ENCODE measurements at regions not wholly inside any gene's neighbourhood (a gene's known extent, or its start where the extent isn't known, plus 50 kb on each side); places are given as distances from the start of the nearest gene placed in this dataset.
"Not testable (repeated sequence)": the region's sequence is repeated elsewhere in the genome, so short reads cannot be mapped to it uniquely, and the experiment has no call there.

- not testable (repeated sequence) for DNase-seq (ENCODE audit: low spot score)
Measured at GRCh38 chr22:16730894-16731293, 94.3 kb downstream of the XKR3 start.

GRCh38 chr22:16727491-16727890 is 97.7 kb downstream of the XKR3 start:
- DNase-seq (ENCODE audit: low spot score): not testable (repeated sequence)

- not testable (repeated sequence) for DNase-seq (ENCODE audit: low spot score)
Measured at GRCh38 chr22:16723241-16723640, 102.0 kb downstream of the XKR3 start.

- peak; percentile 16 for DNase-seq (ENCODE audit: low spot score)
Measured at GRCh38 chr22:16722564-16722963, 102.6 kb downstream of the XKR3 start.

GRCh38 chr22:16721961-16722360 is 103.2 kb downstream of the XKR3 start:
- no peak for DNase-seq (ENCODE audit: low spot score)

GRCh38 chr22:16717699-16718558 is 107.3 kb downstream of the XKR3 start:
- DNase-seq (ENCODE audit: low spot score): no peak

DNA sequence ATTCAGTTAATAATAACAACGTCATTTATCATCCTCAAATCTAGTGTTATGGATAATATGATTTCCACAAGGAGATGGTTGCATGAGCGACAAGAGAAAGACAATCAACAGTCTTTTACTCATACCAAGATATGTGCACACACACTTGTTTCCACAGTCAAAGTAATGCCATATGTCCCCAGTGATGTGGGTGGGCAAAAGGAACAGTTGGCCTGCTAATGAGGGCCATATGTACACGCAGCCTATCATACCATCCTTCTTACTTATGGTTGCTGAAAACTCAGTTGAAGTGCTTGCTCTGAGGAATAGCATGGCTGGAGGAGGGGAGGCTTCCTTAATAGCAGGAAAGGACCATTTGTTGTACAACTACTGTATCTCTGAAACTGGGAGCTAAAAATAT is 110.6 kb downstream of the XKR3 start:
- DNase-seq (ENCODE audit: low spot score): not testable (repeated sequence)

GRCh38 chr22:16702318-16702870 is 109.8 kb upstream of the CCT8L2 start:
- DNase-seq (ENCODE audit: low spot score): not testable (repeated sequence)

- DNase-seq (ENCODE audit: low spot score): not testable (repeated sequence)
Measured at GRCh38 chr22:16700390-16700789, 107.8 kb upstream of the CCT8L2 start.

GRCh38 chr22:16699326-16699725 is 106.7 kb upstream of the CCT8L2 start:
- DNase-seq (ENCODE audit: low spot score): no peak

GRCh38 chr22:16697492-16698044 is 105.0 kb upstream of the CCT8L2 start:
- DNase-seq (ENCODE audit: low spot score): not testable (repeated sequence)

- DNase-seq (ENCODE audit: low spot score): not testable (repeated sequence)
Measured at GRCh38 chr22:16696900-16697299, 104.3 kb upstream of the CCT8L2 start.

GRCh38 chr22:16695261-16695660 is 102.7 kb upstream of the CCT8L2 start:
- DNase-seq (ENCODE audit: low spot score): no peak

- not testable (repeated sequence) for DNase-seq (ENCODE audit: low spot score)
Measured at GRCh38 chr22:16693747-16694146, 101.1 kb upstream of the CCT8L2 start.

DNA sequence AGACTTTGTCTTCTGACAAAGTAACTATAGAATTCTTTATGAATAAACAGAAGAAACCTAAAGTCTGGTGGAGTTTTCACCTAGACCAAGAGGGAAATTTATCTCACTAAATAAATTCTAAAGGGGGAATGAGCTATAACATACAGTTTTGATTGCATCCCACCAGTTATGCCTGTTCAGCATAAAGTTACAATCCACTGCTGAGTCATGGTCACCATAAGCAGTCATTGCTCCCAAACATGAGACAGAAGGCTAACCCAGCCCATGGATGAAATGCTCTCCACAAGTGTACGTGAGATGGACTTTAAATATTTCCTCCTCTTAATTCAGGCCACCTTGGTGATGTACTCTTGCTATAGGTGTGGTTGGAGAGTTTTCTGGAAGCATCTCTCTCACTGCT is 96.7 kb upstream of the CCT8L2 start:
- DNase-seq (ENCODE audit: low spot score): not testable (repeated sequence)

DNA sequence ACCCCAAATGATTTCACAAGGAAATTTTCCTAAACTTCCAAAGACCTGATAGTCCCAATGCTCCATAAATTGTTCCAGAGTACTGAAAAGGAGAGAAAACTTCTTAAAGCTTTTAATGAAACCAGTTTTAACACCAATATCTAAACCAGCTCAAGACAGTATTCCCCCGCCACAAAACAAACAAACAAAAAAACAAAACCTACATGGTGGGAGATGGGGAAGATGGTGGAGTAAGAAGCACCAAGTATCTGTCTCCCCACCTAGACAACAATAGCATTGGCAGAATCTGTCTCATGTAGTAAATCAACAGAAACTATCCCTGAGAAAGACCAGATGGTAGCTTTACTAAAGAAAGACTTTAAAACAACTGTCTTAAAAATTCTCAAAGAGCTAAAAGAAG is 88.7 kb upstream of the CCT8L2 start:
- DNase-seq (ENCODE audit: low spot score): not testable (repeated sequence)

- not testable (repeated sequence) for DNase-seq (ENCODE audit: low spot score)
Measured at GRCh38 chr22:16680209-16680899, 87.7 kb upstream of the CCT8L2 start.

DNA sequence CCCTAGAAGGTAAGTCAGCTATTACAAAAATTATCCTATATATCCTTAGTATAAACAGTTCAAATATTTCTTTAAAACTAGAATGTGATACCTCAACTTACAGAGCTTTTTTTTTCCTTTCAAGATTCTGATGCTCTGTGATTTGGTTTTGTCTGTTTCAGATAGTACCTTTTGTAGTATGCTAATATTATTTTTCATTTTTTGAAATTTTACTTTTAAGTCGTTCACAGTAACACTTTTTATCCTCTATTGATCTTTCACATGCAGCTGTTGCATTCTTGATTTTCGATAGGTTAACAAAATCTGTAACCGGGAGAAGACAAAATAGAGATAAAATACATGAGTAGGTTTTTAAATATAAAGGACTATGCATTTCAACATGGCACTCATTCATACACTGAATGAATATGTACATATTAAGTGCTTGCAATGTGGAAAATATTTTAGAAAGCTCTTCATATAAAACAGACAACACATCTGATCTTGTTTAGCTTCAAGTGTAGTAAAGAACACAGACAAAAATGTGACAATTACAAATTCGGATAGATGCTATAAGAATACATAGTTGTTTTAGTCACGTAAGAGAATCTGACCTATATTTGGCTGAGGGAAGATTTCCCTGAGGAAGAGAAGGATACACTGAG is 86.7 kb upstream of the CCT8L2 start:
- not testable (repeated sequence) for DNase-seq (ENCODE audit: low spot score)

- DNase-seq (ENCODE audit: low spot score): not testable (repeated sequence)
Measured at GRCh38 chr22:16673433-16673832, 80.8 kb upstream of the CCT8L2 start.

DNA sequence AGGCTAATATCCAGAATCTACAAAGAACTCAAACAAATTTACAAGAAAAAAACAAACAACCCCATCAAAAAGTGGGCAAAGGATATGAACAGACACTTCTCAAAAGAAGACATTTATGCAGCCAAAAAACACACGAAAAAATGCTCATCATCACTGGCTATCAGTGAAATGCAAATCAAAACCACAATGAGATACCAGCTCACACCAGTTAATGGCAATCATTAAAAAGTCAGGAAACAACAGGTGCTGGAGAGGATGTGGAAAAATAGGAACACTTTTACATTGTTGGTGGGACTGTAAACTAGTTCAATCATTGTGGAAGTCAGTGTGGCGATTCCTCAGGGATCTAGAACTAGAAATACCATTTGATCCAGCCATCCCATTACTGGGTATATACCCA is 73.0 kb upstream of the CCT8L2 start:
- DNase-seq (ENCODE audit: low spot score): not testable (repeated sequence)

DNA sequence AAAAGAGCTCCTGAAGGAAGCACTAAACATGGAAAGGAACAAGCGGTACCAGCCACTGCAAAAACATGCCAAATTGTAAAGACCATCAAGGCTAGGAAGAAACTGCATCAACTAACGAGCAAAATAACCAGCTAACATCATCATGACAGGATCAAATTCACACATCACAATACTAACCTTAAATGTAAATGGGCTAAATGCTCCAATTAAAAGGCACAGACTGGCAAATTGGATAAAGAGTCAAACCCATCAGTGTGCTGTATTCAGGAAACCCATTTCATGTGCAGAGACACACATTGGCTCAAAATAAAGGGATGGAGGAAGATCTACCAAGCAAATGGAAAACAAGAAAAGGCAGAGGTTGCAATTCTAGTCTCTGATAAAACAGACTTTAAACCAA is 69.7 kb upstream of the CCT8L2 start:
- DNase-seq (ENCODE audit: low spot score): not testable (repeated sequence)

DNA sequence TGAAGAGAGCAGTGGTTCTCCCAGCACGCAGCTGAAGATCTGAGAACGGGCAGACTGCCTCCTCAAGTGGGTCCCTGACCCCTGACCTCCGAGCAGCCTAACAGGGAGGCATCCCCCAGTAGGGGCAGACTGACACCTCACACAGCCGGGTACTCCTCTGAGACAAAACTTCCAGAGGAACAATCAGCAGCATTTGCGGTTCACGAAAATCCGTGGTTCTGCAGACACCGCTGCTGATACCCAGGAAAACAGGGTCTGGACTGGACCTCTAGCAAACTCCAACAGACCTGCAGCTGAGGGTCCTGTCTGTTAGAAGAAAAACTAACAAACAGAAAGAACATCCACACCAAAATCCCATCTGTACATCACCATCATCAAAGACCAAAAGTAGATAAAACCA is 68.4 kb upstream of the CCT8L2 start:
- not testable (repeated sequence) for DNase-seq (ENCODE audit: low spot score)

Data from RKO (cell line).